OCI-LY1 (cell line): ENCODE measurements at regions not wholly inside any gene's neighbourhood (a gene's known extent, or its start where the extent isn't known, plus 50 kb on each side); places are given as distances from the start of the nearest gene placed in this dataset.

Source experiments
- EZH2 ChIP-seq: fragments of 200-600 bp; sonication (generic), shearing (Covaris generic); IDR thresholded peaks from 2 replicates; pipeline ENCODE4 v1.8.0; 2017; ENCODE audit warnings: borderline replicate concordance, mixed run types, mild to moderate bottlenecking, antibody characterized with exemption, low read length, moderate library complexity, mixed read lengths
- TF ChIP-seq, protein P1 (sequence below): fragments of 200-600 bp; sonication (generic), shearing (Covaris generic); IDR thresholded peaks from 2 replicates; pipeline ENCODE4 v1.5.1; 2017; ENCODE audit warnings: mild to moderate bottlenecking, antibody characterized with exemption, low read length, moderate library complexity, mixed read lengths

DNA sequence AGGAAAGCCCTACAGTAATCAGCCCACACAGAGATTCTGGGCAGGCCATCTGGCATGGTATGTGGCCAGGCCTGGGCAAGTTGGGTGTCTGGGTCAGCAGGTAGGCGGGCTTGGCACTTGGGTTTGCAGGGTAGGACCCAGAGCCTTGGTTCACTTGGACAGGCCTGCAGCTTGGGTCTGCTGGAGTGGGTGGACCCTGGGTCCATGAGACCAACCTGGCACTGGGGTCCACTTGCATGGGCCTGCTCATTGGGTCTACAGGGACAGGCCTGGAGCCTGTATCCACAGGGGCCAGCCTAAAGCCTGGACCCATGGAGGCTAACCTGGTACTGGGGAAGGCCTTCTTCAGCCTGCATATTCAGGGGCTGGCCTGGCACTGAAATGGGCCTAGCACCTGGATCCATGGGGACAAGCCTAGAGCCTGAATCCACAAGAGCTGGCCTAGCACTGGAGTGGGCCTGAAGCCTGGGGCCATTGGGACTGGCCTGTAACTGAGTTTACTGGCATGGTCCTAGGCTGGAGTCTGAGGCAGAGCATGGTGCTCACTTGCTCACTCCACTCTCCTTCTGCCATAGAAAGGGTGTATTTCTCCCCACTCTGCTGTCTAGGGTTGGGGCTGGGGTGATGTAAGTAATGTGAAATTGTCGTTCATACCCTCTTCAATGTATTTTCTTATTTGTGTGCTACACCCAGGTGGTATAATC lies 315.0 kb downstream of the AHR start:
- TF ChIP-seq, protein P1, sequence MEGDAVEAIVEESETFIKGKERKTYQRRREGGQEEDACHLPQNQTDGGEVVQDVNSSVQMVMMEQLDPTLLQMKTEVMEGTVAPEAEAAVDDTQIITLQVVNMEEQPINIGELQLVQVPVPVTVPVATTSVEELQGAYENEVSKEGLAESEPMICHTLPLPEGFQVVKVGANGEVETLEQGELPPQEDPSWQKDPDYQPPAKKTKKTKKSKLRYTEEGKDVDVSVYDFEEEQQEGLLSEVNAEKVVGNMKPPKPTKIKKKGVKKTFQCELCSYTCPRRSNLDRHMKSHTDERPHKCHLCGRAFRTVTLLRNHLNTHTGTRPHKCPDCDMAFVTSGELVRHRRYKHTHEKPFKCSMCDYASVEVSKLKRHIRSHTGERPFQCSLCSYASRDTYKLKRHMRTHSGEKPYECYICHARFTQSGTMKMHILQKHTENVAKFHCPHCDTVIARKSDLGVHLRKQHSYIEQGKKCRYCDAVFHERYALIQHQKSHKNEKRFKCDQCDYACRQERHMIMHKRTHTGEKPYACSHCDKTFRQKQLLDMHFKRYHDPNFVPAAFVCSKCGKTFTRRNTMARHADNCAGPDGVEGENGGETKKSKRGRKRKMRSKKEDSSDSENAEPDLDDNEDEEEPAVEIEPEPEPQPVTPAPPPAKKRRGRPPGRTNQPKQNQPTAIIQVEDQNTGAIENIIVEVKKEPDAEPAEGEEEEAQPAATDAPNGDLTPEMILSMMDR, result no peak
- TF ChIP-seq EZH2, result no peak
